GM19455 (cell line): ENCODE measurements at regions not wholly inside any gene's neighbourhood (a gene's known extent, or its start where the extent isn't known, plus 50 kb on each side); places are given as distances from the start of the nearest gene placed in this dataset.
"Not testable (repeated sequence)": the region's sequence is repeated elsewhere in the genome, so short reads cannot be mapped to it uniquely, and the experiment has no call there.

Experiments
- ATAC-seq: cut with Tn5 transposase; IDR thresholded peaks from one replicate; pipeline ENCODE4 v1.9.1; 2021; ENCODE audit not compliant: unreplicated experiment

DNA sequence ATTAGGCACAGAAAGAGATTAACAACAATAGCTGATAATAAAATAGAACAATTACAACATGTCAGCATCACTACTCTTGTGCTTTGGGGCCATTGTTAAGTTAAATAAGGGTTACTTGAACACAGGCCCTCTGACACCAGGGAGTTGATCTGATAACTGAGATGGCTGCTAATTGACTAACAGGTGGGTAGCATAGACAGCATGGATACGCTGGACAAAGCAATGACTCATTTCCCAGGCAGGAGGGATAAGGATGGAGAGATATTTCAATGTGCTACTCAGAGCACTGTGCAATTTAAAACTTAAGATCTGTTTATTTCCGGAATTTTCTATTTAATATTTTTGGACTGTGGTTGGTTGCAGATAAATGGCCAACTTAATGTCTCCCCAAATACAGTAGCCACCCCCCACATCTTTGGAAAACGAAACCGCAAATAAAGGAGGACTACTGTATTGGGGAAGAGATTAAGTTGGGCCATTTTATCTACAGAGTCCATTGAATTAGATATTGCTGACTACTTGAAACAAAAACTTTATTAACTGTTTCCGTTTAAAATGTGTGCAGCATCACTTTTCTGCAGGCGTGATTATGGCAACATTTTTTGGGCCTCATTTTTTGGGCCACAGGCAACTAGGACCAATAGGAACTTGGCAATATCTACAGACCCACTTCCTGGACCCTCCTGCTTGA is 200.6 kb upstream of the KLF3 start:
- no peak for ATAC-seq

- no peak for ATAC-seq
Observed at GRCh38 chr4:38464328-38464727, 199.7 kb upstream of the KLF3 start.

- ATAC-seq: no peak
Observed at GRCh38 chr4:38466401-38466800, 197.6 kb upstream of the KLF3 start.

DNA sequence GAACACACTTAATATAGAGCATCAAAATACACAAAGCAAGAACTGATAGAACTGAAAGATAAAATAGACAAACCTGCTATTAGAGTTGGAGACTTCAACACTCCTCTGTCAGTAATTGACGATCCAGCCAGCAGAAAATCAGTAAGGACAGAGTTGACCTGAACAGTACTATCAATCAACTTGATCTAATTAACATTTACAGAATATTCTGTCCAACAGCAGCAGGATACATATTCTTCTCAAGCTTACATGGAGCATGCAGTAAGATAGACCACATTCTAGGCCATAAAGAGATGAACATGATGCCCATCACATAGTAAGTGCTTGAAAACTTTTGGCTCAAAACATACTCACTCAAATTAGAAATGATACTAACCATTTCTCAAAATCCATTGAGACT is 196.7 kb upstream of the KLF3 start:
- no peak for ATAC-seq

GRCh38 chr4:38468339-38468866 is 195.6 kb upstream of the KLF3 start:
- no peak for ATAC-seq

- no peak for ATAC-seq
Observed at GRCh38 chr4:38469410-38469809, 194.6 kb upstream of the KLF3 start.

- no peak for ATAC-seq
Observed at GRCh38 chr4:38470735-38471262, 193.2 kb upstream of the KLF3 start.

GRCh38 chr4:38482696-38483095 is 181.3 kb upstream of the KLF3 start:
- ATAC-seq: no peak

DNA sequence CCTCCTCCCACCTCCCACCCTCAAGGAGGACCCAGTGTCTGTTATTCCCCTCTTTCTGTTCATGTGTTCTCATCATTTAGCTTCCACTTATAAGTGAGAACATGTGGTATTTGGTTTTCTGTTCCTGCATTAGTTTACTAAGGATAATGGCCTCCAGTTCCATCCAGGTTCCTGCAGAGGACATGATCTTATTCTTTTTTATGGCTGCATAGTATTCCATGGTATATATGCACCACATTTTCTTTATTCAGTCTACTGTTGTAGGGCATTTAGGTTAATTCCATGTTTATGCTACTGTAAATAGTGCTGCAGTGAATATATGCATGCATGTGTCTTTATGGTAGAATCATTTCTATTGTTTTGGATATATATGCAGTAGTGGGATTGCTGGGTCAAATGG is 180.4 kb upstream of the KLF3 start:
- ATAC-seq: not testable (repeated sequence)

GRCh38 chr4:38489011-38489861 is 174.8 kb upstream of the KLF3 start:
- no peak for ATAC-seq

GRCh38 chr4:38489924-38490639 is 173.9 kb upstream of the KLF3 start:
- no peak for ATAC-seq

DNA sequence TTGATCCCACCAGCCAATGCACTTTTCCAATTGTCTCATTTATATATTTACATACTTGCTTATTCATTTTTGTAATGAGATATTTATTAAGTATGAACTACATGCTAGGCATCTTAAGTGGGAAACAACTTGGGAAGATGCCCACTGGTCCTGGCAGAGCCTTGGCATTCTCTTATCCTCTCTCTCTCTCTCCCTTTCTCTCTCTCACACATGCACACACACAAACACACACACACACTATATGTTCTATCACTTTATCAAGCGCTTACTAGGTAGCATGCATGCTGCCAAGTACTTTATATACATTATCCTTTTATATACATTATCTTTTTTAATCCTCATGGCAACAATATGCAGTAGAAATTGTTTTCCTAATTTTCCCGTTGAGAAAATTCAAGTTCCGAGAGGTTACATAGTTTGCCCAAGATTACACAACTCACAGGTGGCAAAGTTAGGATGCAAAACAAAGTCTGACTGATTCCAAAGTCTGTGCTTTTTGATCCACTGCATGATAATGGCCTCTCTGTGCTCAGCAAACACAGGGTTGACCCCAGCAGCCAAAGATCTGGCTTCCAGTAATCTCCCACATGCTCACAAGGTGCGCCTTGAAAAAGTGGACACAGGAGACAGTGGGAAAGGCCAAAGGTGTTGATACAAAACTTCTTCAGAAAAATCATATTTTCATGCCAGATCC is 173.1 kb upstream of the KLF3 start:
- ATAC-seq: no peak

DNA sequence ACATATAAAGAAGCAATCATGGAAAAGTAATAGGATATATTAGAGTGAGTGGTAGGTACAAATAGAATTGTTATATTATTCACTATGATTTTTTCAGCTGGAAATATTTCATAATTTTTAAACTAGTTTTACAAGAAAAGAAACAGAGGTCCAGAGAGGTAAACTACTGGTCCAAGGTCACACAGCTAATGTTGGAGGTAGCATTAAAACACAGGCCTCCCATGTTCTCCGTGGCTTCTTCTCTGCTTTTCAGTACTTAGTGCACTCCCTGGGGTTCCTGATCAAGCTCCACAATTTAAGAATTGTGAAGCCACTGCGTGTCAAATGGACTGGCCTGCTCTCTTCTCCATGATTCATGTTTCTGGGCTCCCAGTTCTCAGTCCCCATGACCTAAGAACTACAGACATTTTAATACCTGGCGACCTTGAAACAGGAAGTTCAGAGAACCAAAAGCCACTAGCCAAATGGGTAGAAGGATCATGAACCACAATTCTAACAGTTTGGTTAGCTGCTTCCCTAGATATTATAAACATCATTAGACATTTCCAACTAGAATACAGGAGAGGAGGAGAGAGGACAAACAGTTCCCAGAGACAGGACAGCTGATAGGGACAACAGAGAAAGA is 172.0 kb upstream of the KLF3 start:
- no peak for ATAC-seq

DNA sequence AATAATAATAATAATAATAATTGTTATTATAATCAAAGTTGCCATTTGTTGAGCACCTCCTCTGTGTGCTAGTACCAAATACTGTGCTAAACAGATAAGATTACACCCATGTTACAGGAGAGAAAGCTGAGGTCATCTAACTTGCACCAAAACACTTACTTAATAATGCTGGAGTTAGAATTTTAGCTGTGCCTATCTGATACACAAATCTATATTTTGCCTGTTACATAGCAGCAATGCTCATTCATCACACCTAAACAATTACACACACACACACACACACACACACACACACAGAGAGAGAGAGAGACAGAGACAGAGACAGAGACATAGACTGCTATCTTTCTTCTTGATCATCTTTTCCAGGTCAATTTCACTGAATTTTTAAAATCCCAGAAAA is 170.9 kb upstream of the KLF3 start:
- no peak for ATAC-seq

DNA sequence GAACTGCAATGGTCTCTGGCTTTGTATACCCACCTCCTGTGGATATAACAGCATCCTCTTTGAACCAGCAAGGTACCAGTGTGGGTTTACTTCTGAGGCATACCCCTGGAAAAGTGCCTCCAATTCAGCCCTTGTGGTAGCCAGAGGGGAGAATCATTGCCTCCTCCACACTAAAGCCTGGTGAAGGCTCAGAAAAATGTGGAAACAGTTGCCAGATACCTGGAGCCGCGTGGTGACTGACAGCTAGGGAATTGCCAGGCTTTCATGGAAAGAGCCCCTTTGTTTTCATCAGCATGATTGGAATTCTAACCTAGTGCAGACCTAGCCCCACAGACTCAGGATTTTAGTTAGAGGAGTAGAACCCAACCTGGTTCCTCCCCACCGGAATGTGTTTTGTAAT is 168.6 kb upstream of the KLF3 start:
- no peak for ATAC-seq

- no peak for ATAC-seq
Observed at GRCh38 chr4:38497121-38497520, 166.9 kb upstream of the KLF3 start.

GRCh38 chr4:38499101-38499500 is 164.9 kb upstream of the KLF3 start:
- no peak for ATAC-seq

DNA sequence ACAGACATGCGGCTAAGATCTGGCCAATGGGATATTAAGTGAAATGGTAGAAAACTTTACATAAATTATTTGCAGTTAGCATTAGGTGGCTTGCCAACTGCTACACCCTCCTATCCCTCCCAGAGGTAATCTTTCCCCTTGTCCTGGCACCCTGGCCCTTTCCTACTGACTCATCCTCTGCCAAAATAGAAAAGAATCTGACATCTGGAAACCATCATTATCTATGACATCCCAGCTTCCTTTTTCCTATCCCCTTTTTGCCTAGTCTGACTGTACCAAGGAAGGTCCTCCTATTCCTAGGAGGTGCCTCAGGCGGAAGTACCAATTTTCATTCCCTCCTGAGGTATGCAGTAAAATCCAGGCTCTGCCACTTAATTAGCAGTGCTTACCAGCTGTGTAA is 163.6 kb upstream of the KLF3 start:
- no peak for ATAC-seq

DNA sequence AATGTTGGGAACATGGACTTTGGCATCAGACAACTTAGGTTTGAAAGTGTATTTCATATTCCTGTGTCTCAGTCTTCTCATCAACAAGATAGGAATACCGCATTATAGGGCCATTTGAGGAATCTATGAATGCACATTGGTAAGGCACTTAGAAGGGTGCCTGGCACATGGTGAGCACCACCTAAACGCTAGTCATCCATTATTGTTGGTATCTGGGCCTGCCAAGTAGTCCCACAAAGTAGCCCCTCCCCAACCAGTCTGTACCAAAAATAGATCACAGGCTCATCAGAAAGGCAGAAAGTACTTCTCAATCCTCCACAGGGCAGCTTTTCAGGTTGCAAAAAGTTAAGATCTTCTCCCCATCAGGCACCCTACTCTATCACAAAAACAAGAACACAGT is 162.3 kb upstream of the KLF3 start:
- ATAC-seq: no peak

DNA sequence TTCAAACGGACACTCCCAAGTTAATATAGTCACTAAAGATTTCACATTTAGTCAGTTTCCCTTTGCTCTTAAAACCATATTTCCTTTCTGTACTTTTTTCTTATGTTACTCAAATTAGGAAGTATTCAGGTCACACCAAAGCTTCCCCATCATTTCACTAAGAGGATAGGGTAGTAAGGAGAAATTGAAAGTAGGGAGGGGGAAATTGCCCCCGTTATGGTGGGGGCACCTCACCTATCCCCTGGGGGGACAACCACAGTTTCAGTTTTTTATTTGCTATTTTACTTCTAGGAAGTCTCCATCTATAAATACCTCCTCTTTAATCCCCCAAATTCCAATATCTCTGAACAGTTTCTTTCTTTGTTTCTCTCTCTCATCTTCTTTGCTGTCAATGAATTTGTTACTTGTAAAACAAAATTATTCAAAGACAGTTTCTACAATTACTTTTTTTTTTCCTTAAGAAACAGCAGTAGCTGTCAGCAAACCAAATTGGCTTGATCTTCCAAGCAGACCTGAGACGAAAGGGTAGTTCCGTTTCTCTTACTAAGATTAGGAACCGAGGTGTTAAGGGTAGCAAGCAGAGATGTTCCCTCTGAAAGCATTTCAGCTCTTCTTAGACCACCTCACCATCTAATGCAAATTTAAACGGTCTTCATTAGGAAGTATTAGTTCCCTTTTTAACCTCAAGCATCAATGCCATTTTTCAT is 160.2 kb upstream of the KLF3 start:
- peak; percentile 94 for ATAC-seq
